ENCODE measurements at regions not wholly inside any gene's neighbourhood (a gene's known extent, or its start where the extent isn't known, plus 50 kb on each side); places are given as distances from the start of the nearest gene placed in this dataset.

DNA sequence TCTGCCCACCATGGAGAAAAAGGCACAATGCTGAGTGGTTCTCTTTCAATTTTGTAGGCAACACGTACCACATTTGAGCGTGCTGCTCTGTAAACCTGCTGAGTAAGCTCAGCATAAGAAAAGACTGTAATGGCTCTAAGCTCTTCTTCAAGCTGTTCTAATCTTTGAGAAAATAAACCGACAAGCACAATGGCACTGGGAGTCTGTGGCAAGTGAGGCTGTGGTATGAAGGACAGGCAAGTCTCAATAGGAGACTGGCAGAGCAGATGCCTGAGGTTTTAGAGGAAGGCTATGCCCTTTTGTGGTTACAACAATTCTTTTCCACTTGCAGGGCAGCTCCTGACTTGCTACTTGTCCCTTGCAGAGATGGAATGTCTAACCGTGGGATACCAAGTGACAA is 136.7 kb upstream of the EXOC2 start:
- Histone ChIP-seq H3K27me3 (ENCODE audit: low read depth, low read length) (no peaks in the 10 kb centered on the region), H3K79me2 (ENCODE audit: low read length) (no peaks in the 10 kb centered on the region), H3K9ac (ENCODE audit: low read length) (no peak overlapping the region), H4K20me1 (ENCODE audit: insufficient read depth, low read length) (no peaks in the 10 kb centered on the region), H3K4me2 (ENCODE audit: low read length) (no peak overlapping the region), H3K4me3 (ENCODE audit: low read length) (no peak overlapping the region), H3K27ac (ENCODE audit: low read length) (no peak overlapping the region), H3K36me3 (replicated peaks; ENCODE audit: low read depth, low read length) (no peaks in the 10 kb centered on the region), H3K9me3 (ENCODE audit: insufficient read depth, low read length) (no peaks in the 10 kb centered on the region), H2AFZ (ENCODE audit: low read depth, low read length) (no peak overlapping the region), H3K4me1 (ENCODE audit: low read length) (no peaks in the 10 kb centered on the region)
- TF ChIP-seq, protein P1, sequence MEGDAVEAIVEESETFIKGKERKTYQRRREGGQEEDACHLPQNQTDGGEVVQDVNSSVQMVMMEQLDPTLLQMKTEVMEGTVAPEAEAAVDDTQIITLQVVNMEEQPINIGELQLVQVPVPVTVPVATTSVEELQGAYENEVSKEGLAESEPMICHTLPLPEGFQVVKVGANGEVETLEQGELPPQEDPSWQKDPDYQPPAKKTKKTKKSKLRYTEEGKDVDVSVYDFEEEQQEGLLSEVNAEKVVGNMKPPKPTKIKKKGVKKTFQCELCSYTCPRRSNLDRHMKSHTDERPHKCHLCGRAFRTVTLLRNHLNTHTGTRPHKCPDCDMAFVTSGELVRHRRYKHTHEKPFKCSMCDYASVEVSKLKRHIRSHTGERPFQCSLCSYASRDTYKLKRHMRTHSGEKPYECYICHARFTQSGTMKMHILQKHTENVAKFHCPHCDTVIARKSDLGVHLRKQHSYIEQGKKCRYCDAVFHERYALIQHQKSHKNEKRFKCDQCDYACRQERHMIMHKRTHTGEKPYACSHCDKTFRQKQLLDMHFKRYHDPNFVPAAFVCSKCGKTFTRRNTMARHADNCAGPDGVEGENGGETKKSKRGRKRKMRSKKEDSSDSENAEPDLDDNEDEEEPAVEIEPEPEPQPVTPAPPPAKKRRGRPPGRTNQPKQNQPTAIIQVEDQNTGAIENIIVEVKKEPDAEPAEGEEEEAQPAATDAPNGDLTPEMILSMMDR (IDR thresholded peaks at IDR 0.05; ENCODE audit: low read depth, low read length), result no peak
- no peak for TF ChIP-seq EZH2phosphoT487 (IDR thresholded peaks at IDR 0.05; ENCODE audit: low read depth)

DNA sequence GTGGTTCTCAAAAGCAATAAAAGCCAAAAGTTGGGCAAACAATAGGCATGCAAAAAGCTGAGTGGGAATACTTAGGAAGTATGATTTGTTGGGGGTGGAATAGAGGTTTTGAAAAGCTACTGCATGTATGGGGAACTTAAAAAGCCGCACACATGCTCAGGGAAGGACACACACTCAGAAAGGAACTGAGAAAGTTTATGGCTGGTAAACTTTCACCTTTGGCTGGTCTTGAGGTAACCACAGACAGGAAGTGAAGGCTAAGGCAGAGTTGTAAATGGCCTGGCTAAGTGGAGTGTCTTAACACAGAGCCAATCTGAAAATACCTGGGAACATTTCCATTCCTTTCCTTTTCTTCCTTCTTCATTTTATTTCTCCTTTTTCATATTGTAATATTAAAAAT is 134.5 kb upstream of the EXOC2 start:
- Histone ChIP-seq H3K79me2 (ENCODE audit: low read length) (no peaks in the 10 kb centered on the region), H3K9me3 (ENCODE audit: insufficient read depth, low read length) (no peaks in the 10 kb centered on the region), H3K27ac (ENCODE audit: low read length) (no peak overlapping the region), H3K4me2 (ENCODE audit: low read length) (no peak overlapping the region), H3K4me3 (ENCODE audit: low read length) (no peak overlapping the region), H3K36me3 (replicated peaks; ENCODE audit: low read depth, low read length) (no peaks in the 10 kb centered on the region), H4K20me1 (ENCODE audit: insufficient read depth, low read length) (no peaks in the 10 kb centered on the region), H3K4me1 (ENCODE audit: low read length) (no peaks in the 10 kb centered on the region), H3K27me3 (ENCODE audit: low read depth, low read length) (peaks cover 1% of the 10 kb centered on the region; the same call in 1 of the 2 replicates), H3K9ac (ENCODE audit: low read length) (no peak overlapping the region), H2AFZ (ENCODE audit: low read depth, low read length) (no peak overlapping the region)
- TF ChIP-seq, protein P1 (IDR thresholded peaks at IDR 0.05; ENCODE audit: low read depth, low read length), result no peak
- TF ChIP-seq EZH2phosphoT487 (IDR thresholded peaks at IDR 0.05; ENCODE audit: low read depth), result no peak

DNA sequence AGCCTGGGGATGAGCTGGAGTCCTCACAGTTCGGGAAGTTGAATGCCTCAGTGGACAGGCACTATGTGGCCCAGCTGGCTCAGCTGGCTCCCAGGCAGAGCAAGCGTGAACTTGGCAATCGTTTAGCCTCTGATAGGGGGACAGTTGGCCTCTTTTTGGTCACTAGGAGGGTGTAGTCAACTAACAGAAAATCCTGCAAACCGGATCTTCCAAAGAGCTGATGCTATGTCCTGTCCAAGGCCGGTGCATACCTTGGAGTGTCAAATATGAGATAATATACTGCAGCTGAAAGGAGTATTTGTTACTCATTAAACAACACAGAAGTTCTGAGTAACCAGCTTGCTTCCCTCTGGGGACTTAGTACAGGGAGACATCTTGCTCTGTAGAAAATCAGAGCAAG is 126.2 kb upstream of the EXOC2 start:
- H3K9me3 ChIP-seq (ENCODE audit: insufficient read depth, low read length), result no peaks in the 10 kb centered on the region
- H3K27ac ChIP-seq (ENCODE audit: low read length), result no peak overlapping the region
- no peak overlapping the region for H3K9ac ChIP-seq (ENCODE audit: low read length)
- no peaks in the 10 kb centered on the region for H3K79me2 ChIP-seq (ENCODE audit: low read length)
- H3K36me3 ChIP-seq (replicated peaks; ENCODE audit: low read depth, low read length), result no peaks in the 10 kb centered on the region
- no peak overlapping the region for H3K4me2 ChIP-seq (ENCODE audit: low read length)
- H4K20me1 ChIP-seq (ENCODE audit: insufficient read depth, low read length), result no peaks in the 10 kb centered on the region
- no peak for TF ChIP-seq EZH2phosphoT487 (IDR thresholded peaks at IDR 0.05; ENCODE audit: low read depth)
- TF ChIP-seq, protein P1 (IDR thresholded peaks at IDR 0.05; ENCODE audit: low read depth, low read length), result no peak
- no peaks in the 10 kb centered on the region for H3K4me1 ChIP-seq (ENCODE audit: low read length)
- no peak overlapping the region for H2AFZ ChIP-seq (ENCODE audit: low read depth, low read length)
- H3K4me3 ChIP-seq (ENCODE audit: low read length), result no peak overlapping the region
- peaks cover 42% of the 10 kb centered on the region for H3K27me3 ChIP-seq (ENCODE audit: low read depth, low read length)

DNA sequence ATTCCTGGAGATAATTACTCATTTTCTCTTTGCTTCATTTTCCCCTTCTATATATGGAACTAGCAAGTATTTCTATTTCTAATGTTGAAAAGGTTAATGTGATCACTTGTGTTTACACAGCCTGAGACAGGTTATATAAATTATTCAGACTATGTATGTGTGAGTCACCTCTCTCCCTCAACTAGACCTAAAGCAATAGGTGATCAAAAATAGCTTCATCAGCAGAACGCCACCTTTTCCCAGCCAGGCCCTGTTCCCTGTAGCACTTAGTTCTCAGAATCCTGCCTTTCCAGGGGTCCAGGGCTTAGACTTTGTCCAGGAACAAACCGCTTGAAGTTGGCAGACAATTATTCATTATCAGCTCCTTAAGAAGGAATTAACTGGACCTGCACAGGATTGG is 125.3 kb upstream of the EXOC2 start:
- TF ChIP-seq EZH2phosphoT487 (IDR thresholded peaks at IDR 0.05; ENCODE audit: low read depth), result no peak
- TF ChIP-seq, protein P1 (IDR thresholded peaks at IDR 0.05; ENCODE audit: low read depth, low read length), result no peak
- Histone ChIP-seq H3K4me2 (ENCODE audit: low read length) (no peak overlapping the region), H3K4me1 (ENCODE audit: low read length) (no peaks in the 10 kb centered on the region)

More for the DNA sequence above, 125.3 kb upstream of the EXOC2 start:
- no peak overlapping the region for H2AFZ ChIP-seq (ENCODE audit: low read depth, low read length)
- no peaks in the 10 kb centered on the region for H3K9me3 ChIP-seq (ENCODE audit: insufficient read depth, low read length)
- H3K9ac ChIP-seq (ENCODE audit: low read length), result no peak overlapping the region
- peaks cover 42% of the 10 kb centered on the region for H3K27me3 ChIP-seq (ENCODE audit: low read depth, low read length)
- no peaks in the 10 kb centered on the region for H3K79me2 ChIP-seq (ENCODE audit: low read length)
- no peaks in the 10 kb centered on the region for H3K36me3 ChIP-seq (replicated peaks; ENCODE audit: low read depth, low read length)
- H3K27ac ChIP-seq (ENCODE audit: low read length), result no peak overlapping the region
- H3K4me3 ChIP-seq (ENCODE audit: low read length), result no peak overlapping the region
- no peaks in the 10 kb centered on the region for H4K20me1 ChIP-seq (ENCODE audit: insufficient read depth, low read length)
